Esophagus squamous epithelium (tissue), 5 donors: ENCODE measurements at regions not wholly inside any gene's neighbourhood (a gene's known extent, or its start where the extent isn't known, plus 50 kb on each side); places are given as distances from the start of the nearest gene placed in this dataset.

Source experiments
- DNase-seq: peaks from one replicate; lab custom pipeline; 2025; lab: John Stamatoyannopoulos, UW
- H3K27ac ChIP-seq, 4 donors: fragments of 200-600 bp; sonication (generic); one replicate each; pipeline ENCODE4 v1.5.1; 2016 to 2019; ENCODE audit warnings: mild to moderate bottlenecking in 1 of 4
- H3K27me3 ChIP-seq, 4 donors: fragments of 200-600 bp; sonication (generic); 1 replicate in 3 of 4; 2 replicates in 1 of 4; pipeline versions ENCODE4 v1.5.1 to v1.6.0; 2017 to 2021; ENCODE audit warnings: antibody characterized with exemption in 1 of 4
- H3K36me3 ChIP-seq, 3 donors: fragments of 200-600 bp; sonication (generic); one replicate each; pipeline ENCODE4 v1.5.1; 2016 to 2019
- H3K4me1 ChIP-seq, 3 donors: fragments of 200-600 bp; sonication (generic); one replicate each; pipeline ENCODE4 v1.5.1; 2017 to 2019
- H3K4me3 ChIP-seq, 4 donors: fragments of 200-600 bp; sonication (generic); 1 replicate in 3 of 4; 2 replicates in 1 of 4; pipeline ENCODE4 v1.5.1; 2016 to 2019; ENCODE audit warnings: mild to moderate bottlenecking in 2 of 4, moderate library complexity in 1 of 4
- H3K9me3 ChIP-seq, 3 donors: fragments of 200-600 bp; sonication (generic); one replicate each; pipeline ENCODE4 v1.5.1; 2016 to 2019
- POLR2A ChIP-seq, 4 donors: fragments of 450-650 bp; IDR thresholded peaks; one replicate each; pipeline ENCODE4 v1.6.1; 2017; ENCODE audit warnings: antibody characterized with exemption in 4 of 4, mild to moderate bottlenecking in 4 of 4, moderate library complexity in 3 of 4
- WGBS, 2 donors: methylation state at CpG; one replicate each; pipeline ENCODE4 v1.1.5; 2018; 5-methylcytosine and 5-hydroxymethylcytosine counted together
- intact Hi-C: fragments of 100-400 bp; cut with DNase I; formaldehyde crosslinking; loops from one replicate; pipeline ENCODE4 v1.15.0; 2022
- TF ChIP-seq, protein P1 (sequence below), 6 experiments: fragments of 450-650 bp in 4 of 6; fragments of 200-600 bp in 2 of 6; sonication (generic) in 2 of 6; IDR thresholded peaks; one replicate each; pipeline ENCODE4 v1.5.1; 2016 to 2019; ENCODE audit warnings: antibody characterized with exemption in 6 of 6, mild to moderate bottlenecking in 4 of 6, moderate library complexity in 4 of 6
- donor health status: DM: yes; HTN: yes; CAD: no.

DNA sequence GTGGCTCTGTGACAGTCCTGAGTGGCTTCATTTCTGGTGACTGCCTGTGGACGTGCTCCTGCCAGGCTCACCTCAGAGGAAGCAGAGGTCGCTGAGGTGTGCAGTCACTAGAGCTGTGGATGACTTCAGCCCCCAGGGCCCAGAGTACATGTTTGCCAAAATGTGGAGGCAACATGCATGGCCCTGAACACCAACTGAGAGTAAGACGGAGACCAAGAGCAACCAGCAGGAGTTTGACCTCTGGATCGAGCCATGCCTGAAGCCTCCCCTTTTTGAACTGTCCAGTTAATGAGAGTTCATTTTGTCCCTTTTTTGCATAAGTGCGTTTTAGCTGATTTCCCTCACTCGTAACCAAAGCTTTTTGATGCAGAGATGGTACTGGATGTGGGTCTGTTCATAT lies 184.9 kb downstream of the RTP5 start:
- Histone ChIP-seq H3K27me3 (peaks cover 0 to 65% (median 0%) of the 10 kb centered on the region in 4 donors), H3K4me3 (no peak overlapping the region), H3K4me1 (no peaks in the 10 kb centered on the region), H3K36me3 (no peaks in the 10 kb centered on the region), H3K27ac (no peak overlapping the region), H3K9me3 (no peaks in the 10 kb centered on the region)
- DNase-seq: no peak
- WGBS, 2 donors: 76 to 81% methylated on average over 4 to 5 of the region's 6 CpGs
- intact Hi-C loops: no loop called here
- no peak for TF ChIP-seq POLR2A (IDR thresholded peaks at IDR 0.05)
- TF ChIP-seq, protein P1, sequence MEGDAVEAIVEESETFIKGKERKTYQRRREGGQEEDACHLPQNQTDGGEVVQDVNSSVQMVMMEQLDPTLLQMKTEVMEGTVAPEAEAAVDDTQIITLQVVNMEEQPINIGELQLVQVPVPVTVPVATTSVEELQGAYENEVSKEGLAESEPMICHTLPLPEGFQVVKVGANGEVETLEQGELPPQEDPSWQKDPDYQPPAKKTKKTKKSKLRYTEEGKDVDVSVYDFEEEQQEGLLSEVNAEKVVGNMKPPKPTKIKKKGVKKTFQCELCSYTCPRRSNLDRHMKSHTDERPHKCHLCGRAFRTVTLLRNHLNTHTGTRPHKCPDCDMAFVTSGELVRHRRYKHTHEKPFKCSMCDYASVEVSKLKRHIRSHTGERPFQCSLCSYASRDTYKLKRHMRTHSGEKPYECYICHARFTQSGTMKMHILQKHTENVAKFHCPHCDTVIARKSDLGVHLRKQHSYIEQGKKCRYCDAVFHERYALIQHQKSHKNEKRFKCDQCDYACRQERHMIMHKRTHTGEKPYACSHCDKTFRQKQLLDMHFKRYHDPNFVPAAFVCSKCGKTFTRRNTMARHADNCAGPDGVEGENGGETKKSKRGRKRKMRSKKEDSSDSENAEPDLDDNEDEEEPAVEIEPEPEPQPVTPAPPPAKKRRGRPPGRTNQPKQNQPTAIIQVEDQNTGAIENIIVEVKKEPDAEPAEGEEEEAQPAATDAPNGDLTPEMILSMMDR (IDR thresholded peaks at IDR 0.05): no peak

DNA sequence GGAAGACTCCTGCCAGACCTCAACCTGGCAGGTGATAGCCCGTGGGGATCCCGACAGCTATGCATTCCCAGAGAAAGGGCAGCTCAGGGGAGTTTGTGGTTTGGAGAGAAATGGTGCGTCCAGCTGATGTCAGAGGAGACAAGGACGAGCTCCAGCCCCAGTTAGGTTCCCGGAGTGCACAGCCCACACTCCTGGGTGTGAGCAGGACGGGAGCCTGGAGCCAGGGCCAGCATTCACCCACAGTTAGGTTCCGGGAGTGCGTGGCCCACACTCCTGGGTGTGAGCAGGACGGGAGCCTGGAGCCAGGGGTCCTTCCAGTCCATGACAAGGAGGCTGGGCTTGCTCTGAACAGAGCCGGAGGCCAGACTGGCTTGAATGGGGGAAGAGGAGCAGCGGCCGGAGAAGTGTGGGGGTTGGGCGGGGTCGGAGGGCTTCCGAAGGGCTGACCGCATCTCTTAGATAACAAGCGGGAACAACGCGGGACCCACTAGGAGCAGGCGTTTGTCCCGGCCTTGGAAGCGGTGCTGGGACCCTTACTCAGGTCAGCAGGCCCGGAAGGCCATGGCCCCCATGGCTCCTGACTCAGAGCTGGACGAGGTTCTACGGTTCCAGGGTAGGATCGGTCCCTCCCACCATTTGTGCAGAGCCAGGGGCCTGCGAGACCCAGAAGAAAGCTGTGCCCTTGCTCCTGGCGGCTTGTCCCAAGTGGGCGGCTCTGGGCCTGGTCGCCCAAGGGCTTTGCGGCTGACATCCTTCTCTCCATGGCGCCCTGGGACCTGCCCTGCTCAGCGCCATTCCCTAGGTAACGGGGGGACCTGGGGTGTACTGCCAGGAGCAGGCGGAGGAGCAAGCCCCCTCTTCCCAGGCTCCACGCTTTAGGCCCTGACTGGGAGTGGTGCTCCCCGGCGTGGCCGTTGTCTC lies 185.6 kb downstream of the RTP5 start:
- H3K27me3 ChIP-seq: peaks cover 0 to 62% (median 0%) of the 10 kb centered on the region in 4 donors
- intact Hi-C loops: no loop called here
- no peaks in the 10 kb centered on the region for H3K4me1 ChIP-seq
- WGBS, 2 donors: 74 to 77% methylated on average over 3 to 14 of the region's 39 CpGs
- no peaks in the 10 kb centered on the region for H3K9me3 ChIP-seq
- no peak overlapping the region for H3K27ac ChIP-seq
- no peaks in the 10 kb centered on the region for H3K36me3 ChIP-seq
- no peak for DNase-seq
- TF ChIP-seq POLR2A (IDR thresholded peaks at IDR 0.05): no peak
- TF ChIP-seq, protein P1 (IDR thresholded peaks at IDR 0.05): no peak
- no peak overlapping the region for H3K4me3 ChIP-seq

DNA sequence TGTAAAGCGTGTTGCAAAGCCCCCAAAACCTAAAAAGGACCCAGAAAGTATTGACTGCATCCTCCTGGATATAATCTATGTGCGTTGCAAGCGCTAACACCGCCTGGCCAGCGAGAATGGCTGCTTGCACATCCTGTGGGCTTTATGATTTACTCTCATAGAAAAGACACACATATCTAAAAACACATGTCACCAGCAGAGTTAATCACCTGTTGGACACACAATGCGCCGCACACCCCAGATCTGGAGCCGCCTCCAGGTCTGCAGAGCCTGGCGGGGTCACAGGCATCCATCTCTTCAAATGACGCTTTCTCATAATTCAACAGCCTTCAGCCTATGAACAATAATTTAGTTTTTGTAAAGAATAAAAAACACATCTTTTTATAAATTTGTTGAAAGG lies 186.5 kb downstream of the RTP5 start:
- TF ChIP-seq, protein P1 (IDR thresholded peaks at IDR 0.05): no peak
- TF ChIP-seq POLR2A (IDR thresholded peaks at IDR 0.05): no peak
- WGBS, 2 donors: 80 to 83% methylated on average over 10 of the region's 10 CpGs
- peaks cover 0 to 63% (median 0%) of the 10 kb centered on the region in 4 donors for H3K27me3 ChIP-seq
- H3K4me1 ChIP-seq: no peaks in the 10 kb centered on the region
- intact Hi-C loops: no loop called here
- no peak overlapping the region for H3K4me3 ChIP-seq
- DNase-seq: no peak
- no peak overlapping the region for H3K27ac ChIP-seq
- H3K9me3 ChIP-seq: no peaks in the 10 kb centered on the region
- H3K36me3 ChIP-seq: no peaks in the 10 kb centered on the region

DNA sequence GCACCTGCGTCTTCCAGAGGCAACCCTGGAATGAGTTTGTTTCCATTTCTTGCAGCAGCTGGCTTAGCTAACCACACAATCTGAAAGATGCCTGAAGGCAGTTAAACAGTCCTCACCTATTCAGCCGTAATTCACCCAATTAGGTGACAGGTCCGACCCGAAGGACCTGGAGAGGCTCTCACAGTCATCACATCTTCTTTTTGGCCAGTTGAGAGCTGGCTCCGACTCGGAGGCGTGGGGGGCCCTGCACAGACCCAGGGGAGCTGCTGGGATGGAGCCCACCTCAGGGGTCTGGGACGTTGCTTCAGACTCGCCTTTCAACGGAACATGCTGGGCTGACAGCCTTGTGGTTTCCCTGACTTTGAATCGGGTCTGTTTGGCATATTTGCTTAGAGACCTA lies 187.3 kb downstream of the RTP5 start:
- H3K36me3 ChIP-seq: no peaks in the 10 kb centered on the region
- H3K4me1 ChIP-seq: no peaks in the 10 kb centered on the region
- H3K27ac ChIP-seq: no peak overlapping the region
- 47 to 53% methylated on average over 5 to 6 of the region's 11 CpGs for WGBS, 2 donors
- H3K27me3 ChIP-seq: peaks cover 0 to 67% (median 0%) of the 10 kb centered on the region in 4 donors
- no peaks in the 10 kb centered on the region for H3K9me3 ChIP-seq
- TF ChIP-seq, protein P1 (IDR thresholded peaks at IDR 0.05): no peak
- no peak for TF ChIP-seq POLR2A (IDR thresholded peaks at IDR 0.05)
- H3K4me3 ChIP-seq: no peak overlapping the region
- intact Hi-C loops: no loop called here
- no peak for DNase-seq

DNA sequence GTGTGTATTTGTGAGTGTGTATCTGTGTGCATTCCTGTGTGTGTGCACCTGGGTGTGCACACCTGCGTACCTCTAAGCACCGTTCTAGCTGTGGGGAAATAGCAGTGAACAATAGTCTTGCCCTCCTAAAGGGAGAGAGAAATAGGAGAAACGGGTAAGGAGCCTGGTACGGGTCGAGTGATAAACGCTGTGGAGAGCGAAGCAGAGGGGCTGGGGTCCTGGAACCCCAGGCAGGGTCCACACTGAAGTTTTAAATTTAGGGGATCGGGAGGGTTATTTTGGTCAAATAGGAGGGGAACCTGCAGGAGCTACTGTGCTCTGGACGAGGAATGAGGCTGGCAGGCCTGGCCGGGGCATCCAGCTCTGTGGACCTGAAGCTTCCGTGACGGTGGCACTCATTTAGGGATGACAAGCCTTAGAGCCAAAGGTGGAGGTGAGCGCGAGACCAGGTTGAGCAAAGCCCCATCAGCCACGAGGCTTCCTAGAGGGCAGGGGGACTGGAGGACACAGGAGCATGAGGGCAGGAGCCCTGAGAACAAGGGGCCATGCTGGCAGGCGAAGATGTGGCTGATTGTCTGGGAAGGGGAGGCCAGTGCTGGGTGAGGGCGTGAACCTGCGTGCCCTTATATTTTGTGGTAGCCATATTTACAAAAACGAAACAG lies 188.0 kb downstream of the RTP5 start:
- Histone ChIP-seq H3K27me3 (peaks cover 0 to 68% (median 0%) of the 10 kb centered on the region in 4 donors), H3K4me3 (no peak overlapping the region), H3K36me3 (no peaks in the 10 kb centered on the region), H3K9me3 (no peaks in the 10 kb centered on the region), H3K27ac (no peak overlapping the region), H3K4me1 (no peaks in the 10 kb centered on the region)
- 76 to 83% methylated on average over 17 to 19 of the region's 19 CpGs for WGBS, 2 donors
- intact Hi-C loops: no loop called here
- TF ChIP-seq, protein P1 (IDR thresholded peaks at IDR 0.05): no peak
- DNase-seq: no peak
